ENCODE measurements at regions not wholly inside any gene's neighbourhood (a gene's known extent, or its start where the extent isn't known, plus 50 kb on each side); places are given as distances from the start of the nearest gene placed in this dataset.

- TF ChIP-seq SUZ12 (IDR thresholded peaks at IDR 0.05; ENCODE audit: extremely low read depth, insufficient read depth, insufficient read length): no peak
- TF ChIP-seq ZNF274 (IDR thresholded peaks at IDR 0.05; ENCODE audit: low read depth, low read length): no peak
- no peak for TF ChIP-seq YY1 (IDR thresholded peaks at IDR 0.05; ENCODE audit: insufficient read depth, insufficient read length)
Measured at GRCh38 chr9:75389101-75389500, 300.8 kb downstream of the OSTF1 start.

Measured in NT2/D1 (cell line).